ENCODE measurements at regions not wholly inside any gene's neighbourhood (a gene's known extent, or its start where the extent isn't known, plus 50 kb on each side); places are given as distances from the start of the nearest gene placed in this dataset.

- TF ChIP-seq SPI1 (IDR thresholded peaks at IDR 0.05; ENCODE audit: low read depth, low read length) (no peak), POU2F2 (IDR thresholded peaks at IDR 0.05; ENCODE audit: low read depth, low read length) (no peak), PAX5 (IDR thresholded peaks at IDR 0.05; ENCODE audit: insufficient read depth, low read length, severe bottlenecking) (no peak)
- DNase-seq (ENCODE audit: insufficient read length, low spot score) = no peak
- FAIRE-seq = no peak
Measured at GRCh38 chr14:96693252-96693820, 103.8 kb upstream of the VRK1 start.

- FAIRE-seq (no peak), DNase-seq (ENCODE audit: insufficient read length, low spot score) (no peak)
- TF ChIP-seq PAX5 (IDR thresholded peaks at IDR 0.05; ENCODE audit: insufficient read depth, low read length, severe bottlenecking) = no peak
- no peak for TF ChIP-seq POU2F2 (IDR thresholded peaks at IDR 0.05; ENCODE audit: low read depth, low read length)
- no peak for TF ChIP-seq TAF1 (IDR thresholded peaks at IDR 0.05; ENCODE audit: low read depth, low read length)
- no peak for TF ChIP-seq POLR2AphosphoS5 (IDR thresholded peaks at IDR 0.05; ENCODE audit: low read depth, low read length)
- no peak for TF ChIP-seq SPI1 (IDR thresholded peaks at IDR 0.05; ENCODE audit: low read depth, low read length)
- TF ChIP-seq POLR2A (IDR thresholded peaks at IDR 0.05; ENCODE audit: low read depth, low read length) = no peak
Measured at GRCh38 chr14:96693987-96694386, 103.2 kb upstream of the VRK1 start.

GRCh38 chr14:96698960-96699539, 98.1 kb upstream of the VRK1 start:
- DNase-seq (ENCODE audit: insufficient read length, low spot score) (no peak), FAIRE-seq (no peak)
- TF ChIP-seq POLR2AphosphoS5 (IDR thresholded peaks at IDR 0.05; ENCODE audit: low read depth, low read length) = no peak
- no peak for TF ChIP-seq PAX5 (IDR thresholded peaks at IDR 0.05; ENCODE audit: insufficient read depth, low read length, severe bottlenecking)
- TF ChIP-seq POLR2A (IDR thresholded peaks at IDR 0.05; ENCODE audit: low read depth, low read length) = no peak
- TF ChIP-seq TAF1 (IDR thresholded peaks at IDR 0.05; ENCODE audit: low read depth, low read length) = no peak
- no peak for TF ChIP-seq POU2F2 (IDR thresholded peaks at IDR 0.05; ENCODE audit: low read depth, low read length)
- no peak for TF ChIP-seq SPI1 (IDR thresholded peaks at IDR 0.05; ENCODE audit: low read depth, low read length)

- TF ChIP-seq POLR2A (IDR thresholded peaks at IDR 0.05; ENCODE audit: low read depth, low read length) (no peak), PAX5 (IDR thresholded peaks at IDR 0.05; ENCODE audit: insufficient read depth, low read length, severe bottlenecking) (no peak), POLR2AphosphoS5 (IDR thresholded peaks at IDR 0.05; ENCODE audit: low read depth, low read length) (no peak), POU2F2 (IDR thresholded peaks at IDR 0.05; ENCODE audit: low read depth, low read length) (no peak)
- FAIRE-seq (no peak), DNase-seq (ENCODE audit: insufficient read length, low spot score) (no peak)
Measured at GRCh38 chr14:96699666-96700065, 97.5 kb upstream of the VRK1 start.

- TF ChIP-seq POLR2A (IDR thresholded peaks at IDR 0.05; ENCODE audit: low read depth, low read length) (no peak), POLR2AphosphoS5 (IDR thresholded peaks at IDR 0.05; ENCODE audit: low read depth, low read length) (no peak)
- DNase-seq (ENCODE audit: insufficient read length, low spot score) (no peak), FAIRE-seq (no peak)
Measured at GRCh38 chr14:96702831-96703230, 94.4 kb upstream of the VRK1 start.

GRCh38 chr14:96705422-96706092, 91.6 kb upstream of the VRK1 start:
- TF ChIP-seq POLR2AphosphoS5 (IDR thresholded peaks at IDR 0.05; ENCODE audit: low read depth, low read length) = no peak
- TF ChIP-seq POU2F2 (IDR thresholded peaks at IDR 0.05; ENCODE audit: low read depth, low read length) = no peak
- TF ChIP-seq PAX5 (IDR thresholded peaks at IDR 0.05; ENCODE audit: insufficient read depth, low read length, severe bottlenecking) = no peak
- TF ChIP-seq POLR2A (IDR thresholded peaks at IDR 0.05; ENCODE audit: low read depth, low read length) = no peak
- TF ChIP-seq SPI1 (IDR thresholded peaks at IDR 0.05; ENCODE audit: low read depth, low read length) = no peak
- no peak for TF ChIP-seq TAF1 (IDR thresholded peaks at IDR 0.05; ENCODE audit: low read depth, low read length)
- no peak for DNase-seq (ENCODE audit: insufficient read length, low spot score)
- FAIRE-seq = no peak

- TF ChIP-seq POLR2A (IDR thresholded peaks at IDR 0.05; ENCODE audit: low read depth, low read length) = no peak
- no peak for TF ChIP-seq TAF1 (IDR thresholded peaks at IDR 0.05; ENCODE audit: low read depth, low read length)
- no peak for DNase-seq (ENCODE audit: insufficient read length, low spot score)
- no peak for FAIRE-seq
Measured at GRCh38 chr14:96706893-96707292, 90.3 kb upstream of the VRK1 start.

- DNase-seq (ENCODE audit: insufficient read length, low spot score) (no peak), FAIRE-seq (no peak)
- TF ChIP-seq POLR2A (IDR thresholded peaks at IDR 0.05; ENCODE audit: low read depth, low read length) = no peak
- no peak for TF ChIP-seq PAX5 (IDR thresholded peaks at IDR 0.05; ENCODE audit: insufficient read depth, low read length, severe bottlenecking)
- no peak for TF ChIP-seq TAF1 (IDR thresholded peaks at IDR 0.05; ENCODE audit: low read depth, low read length)
- no peak for TF ChIP-seq SPI1 (IDR thresholded peaks at IDR 0.05; ENCODE audit: low read depth, low read length)
- TF ChIP-seq POLR2AphosphoS5 (IDR thresholded peaks at IDR 0.05; ENCODE audit: low read depth, low read length) = no peak
- no peak for TF ChIP-seq POU2F2 (IDR thresholded peaks at IDR 0.05; ENCODE audit: low read depth, low read length)
Measured at GRCh38 chr14:96710060-96710666, 87.0 kb upstream of the VRK1 start.

- FAIRE-seq = no peak
- no peak for TF ChIP-seq SPI1 (IDR thresholded peaks at IDR 0.05; ENCODE audit: low read depth, low read length)
- no peak for TF ChIP-seq POLR2A (IDR thresholded peaks at IDR 0.05; ENCODE audit: low read depth, low read length)
- TF ChIP-seq POU2F2 (IDR thresholded peaks at IDR 0.05; ENCODE audit: low read depth, low read length) = no peak
- no peak for TF ChIP-seq TAF1 (IDR thresholded peaks at IDR 0.05; ENCODE audit: low read depth, low read length)
- TF ChIP-seq PAX5 (IDR thresholded peaks at IDR 0.05; ENCODE audit: insufficient read depth, low read length, severe bottlenecking) = no peak
- TF ChIP-seq POLR2AphosphoS5 (IDR thresholded peaks at IDR 0.05; ENCODE audit: low read depth, low read length) = no peak
- no peak for DNase-seq (ENCODE audit: insufficient read length, low spot score)
Measured at GRCh38 chr14:96711559-96712267, 85.5 kb upstream of the VRK1 start.

Data from GM12891 (cell line).